ENCODE measurements at regions not wholly inside any gene's neighbourhood (a gene's known extent, or its start where the extent isn't known, plus 50 kb on each side); places are given as distances from the start of the nearest gene placed in this dataset.
"Not testable (repeated sequence)": the region's sequence is repeated elsewhere in the genome, so short reads cannot be mapped to it uniquely, and the experiment has no call there.

DNA sequence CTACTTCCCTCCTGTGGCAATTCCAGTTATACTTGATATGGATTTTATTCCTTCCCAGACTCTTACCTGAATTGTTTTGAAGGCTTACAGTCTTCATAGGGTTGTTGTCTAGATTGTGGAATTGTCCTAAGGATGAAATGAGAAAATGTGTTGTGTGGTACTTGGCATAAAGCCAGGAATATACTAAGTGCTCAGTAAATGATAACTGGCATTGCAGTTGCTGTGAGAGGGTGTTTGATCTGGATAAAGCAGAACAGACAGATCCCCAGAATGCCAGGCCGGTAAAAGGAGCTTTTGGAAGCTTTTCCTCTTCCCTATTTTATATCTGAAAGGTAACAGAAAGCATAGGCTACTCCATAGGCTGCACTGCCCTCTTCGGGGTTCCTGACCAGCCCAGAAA is 78.4 kb upstream of the IKBKE start:
- H3K4ac ChIP-seq (replicated peaks; ENCODE audit: insufficient read length, low read depth, low read length); FAIRE-seq; H3K4me1 ChIP-seq (replicated peaks in 1 of 4; ENCODE audit: control insufficient read depth in 3 of 4, insufficient read depth in 4 of 4, low read length in 3 of 4); H2BK20ac ChIP-seq (ENCODE audit: low read length); H2BK5ac ChIP-seq (ENCODE audit: low read depth, low read length); H2AK5ac ChIP-seq (ENCODE audit: low read depth, low read length); H4K91ac ChIP-seq (replicated peaks; ENCODE audit: insufficient read length, low read length); H4K8ac ChIP-seq (ENCODE audit: extremely low read depth, insufficient read depth, low read length); H3K9me3 ChIP-seq (ENCODE audit: insufficient read depth in 2 of 2, low read depth in 1 of 2, low read length in 1 of 2); H3K14ac ChIP-seq (ENCODE audit: insufficient read length); H2BK120ac ChIP-seq (replicated peaks; ENCODE audit: low read depth, low read length); H4K20me1 ChIP-seq (replicated peaks in 1 of 2; ENCODE audit: control insufficient read depth in 1 of 2, insufficient read depth in 2 of 2, low read length in 2 of 2); DNase-seq (ENCODE audit: low read depth in 1 of 2, low spot score in 2 of 2); POLR2A ChIA-PET (ENCODE audit: partially characterized antibody); H3K36me3 ChIP-seq (ENCODE audit: control insufficient read depth in 2 of 4, insufficient read depth in 4 of 4, low read length in 3 of 4); H3K4me2 ChIP-seq (ENCODE audit: insufficient read depth in 1 of 2, low read depth in 2 of 2, low read length in 2 of 2); CTCF ChIA-PET (ENCODE audit: partially characterized antibody); H3K79me1 ChIP-seq (ENCODE audit: low read depth, low read length); H3K18ac ChIP-seq (ENCODE audit: extremely low read depth, low read length); H3K27ac ChIP-seq (ENCODE audit: low read depth, low read length); H2AFZ ChIP-seq (ENCODE audit: low read length); H3K9ac ChIP-seq (replicated peaks in 1 of 4; ENCODE audit: extremely low read depth in 1 of 4, low read depth in 3 of 4, low read length in 3 of 4); H4K5ac ChIP-seq (ENCODE audit: insufficient read length, low read depth, low read length); H2BK12ac ChIP-seq (ENCODE audit: low read depth, low read length); H3K23me2 ChIP-seq (ENCODE audit: low read depth, low read length); H2BK15ac ChIP-seq (ENCODE audit: low read length); H3K79me2 ChIP-seq (ENCODE audit: control insufficient read depth in 1 of 2, insufficient read depth in 2 of 2, low read length in 2 of 2); H3K4me3 ChIP-seq (ENCODE audit: extremely low read depth in 1 of 4, insufficient read depth in 2 of 4, low read depth in 3 of 4, low read length in 4 of 4); H3K23ac ChIP-seq (ENCODE audit: insufficient read length); H3K27me3 ChIP-seq (replicated peaks in 1 of 4; ENCODE audit: control insufficient read depth in 3 of 4, extremely low read depth in 1 of 4, insufficient read depth in 3 of 4, low read length in 3 of 4); H3K56ac ChIP-seq (replicated peaks; ENCODE audit: insufficient read length, low read depth, low read length): not testable (repeated sequence)
- WGBS, 2 experiments (ENCODE audit: extremely low coverage in 1 of 2, insufficient coverage in 1 of 2, insufficient read length in 1 of 2, insufficient replicate concordance in 2 of 2, low coverage in 1 of 2, low lambda C conversion rate in 2 of 2, missing lambda C conversion rate in 1 of 2), result no CpG with 5 or more reads among the region's 2 CpGs

- H3K9me3 ChIP-seq (ENCODE audit: insufficient read depth in 2 of 2, low read depth in 1 of 2, low read length in 1 of 2); H3K27ac ChIP-seq (ENCODE audit: low read depth, low read length); H3K4ac ChIP-seq (replicated peaks; ENCODE audit: insufficient read length, low read depth, low read length); H3K18ac ChIP-seq (ENCODE audit: extremely low read depth, low read length); H3K23ac ChIP-seq (ENCODE audit: insufficient read length); CTCF ChIA-PET (ENCODE audit: partially characterized antibody); DNase-seq (ENCODE audit: low read depth in 1 of 2, low spot score in 2 of 2); H3K23me2 ChIP-seq (ENCODE audit: low read depth, low read length); POLR2A ChIA-PET (ENCODE audit: partially characterized antibody); H2BK20ac ChIP-seq (ENCODE audit: low read length); H3K79me2 ChIP-seq (ENCODE audit: control insufficient read depth in 1 of 2, insufficient read depth in 2 of 2, low read length in 2 of 2); H2BK15ac ChIP-seq (ENCODE audit: low read length); H2AFZ ChIP-seq (ENCODE audit: low read length); FAIRE-seq; H3K14ac ChIP-seq (ENCODE audit: insufficient read length); H4K8ac ChIP-seq (ENCODE audit: extremely low read depth, insufficient read depth, low read length); H3K4me1 ChIP-seq (replicated peaks in 1 of 4; ENCODE audit: control insufficient read depth in 3 of 4, insufficient read depth in 4 of 4, low read length in 3 of 4); H3K9ac ChIP-seq (replicated peaks in 1 of 4; ENCODE audit: extremely low read depth in 1 of 4, low read depth in 3 of 4, low read length in 3 of 4); H2BK12ac ChIP-seq (ENCODE audit: low read depth, low read length); H3K4me3 ChIP-seq (ENCODE audit: extremely low read depth in 1 of 4, insufficient read depth in 2 of 4, low read depth in 3 of 4, low read length in 4 of 4); H4K5ac ChIP-seq (ENCODE audit: insufficient read length, low read depth, low read length); H4K20me1 ChIP-seq (replicated peaks in 1 of 2; ENCODE audit: control insufficient read depth in 1 of 2, insufficient read depth in 2 of 2, low read length in 2 of 2); H3K36me3 ChIP-seq (ENCODE audit: control insufficient read depth in 2 of 4, insufficient read depth in 4 of 4, low read length in 3 of 4); H2BK5ac ChIP-seq (ENCODE audit: low read depth, low read length); H3K79me1 ChIP-seq (ENCODE audit: low read depth, low read length); H3K27me3 ChIP-seq (replicated peaks in 1 of 4; ENCODE audit: control insufficient read depth in 3 of 4, extremely low read depth in 1 of 4, insufficient read depth in 3 of 4, low read length in 3 of 4); H4K91ac ChIP-seq (replicated peaks; ENCODE audit: insufficient read length, low read length); H3K56ac ChIP-seq (replicated peaks; ENCODE audit: insufficient read length, low read depth, low read length); H2BK120ac ChIP-seq (replicated peaks; ENCODE audit: low read depth, low read length); H3K4me2 ChIP-seq (ENCODE audit: insufficient read depth in 1 of 2, low read depth in 2 of 2, low read length in 2 of 2); H2AK5ac ChIP-seq (ENCODE audit: low read depth, low read length): not testable (repeated sequence)
- WGBS, 2 experiments (ENCODE audit: extremely low coverage in 1 of 2, insufficient coverage in 1 of 2, insufficient read length in 1 of 2, insufficient replicate concordance in 2 of 2, low coverage in 1 of 2, low lambda C conversion rate in 2 of 2, missing lambda C conversion rate in 1 of 2), result 88% methylated on average over 3 of the region's 6 CpGs; no CpG with 5 or more reads in 1 of the 2 experiments
Measured at GRCh38 chr1:206397501-206397900, 72.8 kb upstream of the IKBKE start.

Data from H1 (cell line).